GM12891 (cell line): ENCODE measurements at regions not wholly inside any gene's neighbourhood (a gene's known extent, or its start where the extent isn't known, plus 50 kb on each side); places are given as distances from the start of the nearest gene placed in this dataset.

Source experiments
- PAX5 ChIP-seq: IDR thresholded peaks from 2 replicates; pipeline ENCODE4 v1.6.1; 2011; ENCODE audit warnings: low read length, moderate library complexity, mild to moderate bottlenecking; ENCODE audit not compliant: insufficient read depth, severe bottlenecking
- POLR2A ChIP-seq: IDR thresholded peaks from 2 replicates; pipeline ENCODE4 v1.6.1; 2011; ENCODE audit warnings: low read depth, low read length, control low read depth
- POLR2AphosphoS5 ChIP-seq: IDR thresholded peaks from 2 replicates; pipeline ENCODE4 v1.6.1; 2011; ENCODE audit warnings: low read depth, low read length, control low read depth
- SPI1 ChIP-seq: IDR thresholded peaks from 2 replicates; pipeline ENCODE4 v1.6.1; 2011; ENCODE audit warnings: low read depth, low read length, control low read depth
- TAF1 ChIP-seq: IDR thresholded peaks from 2 replicates; pipeline ENCODE4 v1.6.1; 2011; ENCODE audit warnings: low read depth, low read length, control low read depth

GRCh38 chr6:63403725-63404124 is 83.9 kb upstream of the LGSN start:
- TF ChIP-seq POLR2A: no peak
- TF ChIP-seq TAF1: no peak
- no peak for TF ChIP-seq POLR2AphosphoS5
- no peak for TF ChIP-seq SPI1
- TF ChIP-seq PAX5: no peak
